GM23248 (cell line): ENCODE measurements at regions not wholly inside any gene's neighbourhood (a gene's known extent, or its start where the extent isn't known, plus 50 kb on each side); places are given as distances from the start of the nearest gene placed in this dataset.

ENCODE experiments used
- EZH2 ChIP-seq: fragments of 200-600 bp; sonication (generic); IDR thresholded peaks from 2 replicates; pipeline ENCODE4 v1.6.1; 2018; ENCODE audit warnings: antibody characterized with exemption, mild to moderate bottlenecking; ENCODE audit not compliant: insufficient read depth, poor library complexity, severe bottlenecking
- EZH2phosphoT487 ChIP-seq: fragments of 200-600 bp; sonication (generic); IDR thresholded peaks from 2 replicates; pipeline ENCODE4 v1.6.1; 2018; ENCODE audit warnings: antibody characterized with exemption, moderate library complexity, mild to moderate bottlenecking, low read depth; ENCODE audit not compliant: insufficient read depth

DNA sequence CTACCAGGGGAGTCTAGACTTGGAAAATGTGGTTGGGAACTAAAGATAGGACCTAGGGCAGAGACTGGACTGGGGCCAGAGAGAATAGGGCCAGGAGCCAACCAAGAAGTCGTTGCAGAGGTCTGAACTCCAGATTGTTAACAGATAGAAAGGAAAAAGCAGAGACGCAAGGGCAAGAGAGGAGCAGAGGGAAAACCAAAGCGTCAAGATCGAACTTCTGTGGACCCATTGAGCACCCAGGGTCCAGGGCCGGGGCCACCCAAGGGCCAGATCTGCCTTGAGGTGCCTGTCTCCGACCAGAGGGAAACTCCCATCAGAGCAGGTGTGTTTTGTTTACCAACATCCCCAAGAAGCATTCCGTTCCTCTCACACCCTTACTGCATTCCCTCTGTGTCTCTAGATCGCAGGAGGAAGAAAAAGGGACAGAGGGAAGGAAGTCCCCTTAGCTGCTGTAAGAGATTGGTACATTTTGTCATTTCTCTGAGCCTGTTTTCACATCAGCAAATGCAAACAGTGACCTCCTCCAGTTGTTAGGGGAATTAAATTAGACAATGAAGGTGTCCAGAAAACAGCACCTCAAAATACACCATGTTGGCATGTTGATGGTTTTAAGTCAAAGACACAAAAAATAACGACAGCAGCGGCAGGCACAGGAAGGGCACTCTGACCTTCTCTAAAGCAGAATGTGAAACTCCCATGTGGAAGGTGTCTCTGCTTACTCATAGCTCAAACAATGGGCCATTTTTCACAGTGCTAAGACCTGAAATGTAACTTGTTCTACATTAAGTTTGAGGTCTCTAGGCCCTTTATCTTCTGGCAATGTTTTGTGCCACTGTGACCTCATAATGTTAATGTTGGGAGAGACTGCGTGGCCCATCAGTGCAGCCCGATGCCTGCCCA, 105.8 kb upstream of the RAB4A start:
- TF ChIP-seq EZH2phosphoT487: no peak
- no peak for TF ChIP-seq EZH2
